ENCODE measurements at regions not wholly inside any gene's neighbourhood (a gene's known extent, or its start where the extent isn't known, plus 50 kb on each side); places are given as distances from the start of the nearest gene placed in this dataset.

- TF ChIP-seq POLR2AphosphoS5 (IDR thresholded peaks at IDR 0.05; ENCODE audit: low read depth, low read length) (no peak), TCF7L2 (IDR thresholded peaks at IDR 0.05; ENCODE audit: low read depth, low read length) (no peak), CTCF (IDR thresholded peaks at IDR 0.05) (no peak)
These were observed 277.4 kb upstream of the MSX2 start for GRCh38 chr5:174446988-174447387.

All from Panc1 (cell line).